Activated T-cell treated with anti-CD3 and anti-CD28 coated beads for 48 hours (primary cell): ENCODE measurements at regions not wholly inside any gene's neighbourhood (a gene's known extent, or its start where the extent isn't known, plus 50 kb on each side); places are given as distances from the start of the nearest gene placed in this dataset.

Source experiments
- DNase-seq: peaks from one replicate; pipeline ENCODE4 v3.0.0-alpha.2; 2020; ENCODE audit warnings: low read depth

- DNase-seq, result no peak
Observed at GRCh38 chr15:29364426-29365078, 94.9 kb upstream of the NSMCE3 start.

GRCh38 chr15:29361560-29361959 is 91.9 kb upstream of the NSMCE3 start:
- DNase-seq, result no peak

GRCh38 chr15:29360152-29360551 is 90.5 kb upstream of the NSMCE3 start:
- DNase-seq, result no peak

GRCh38 chr15:29356786-29357185 is 87.2 kb upstream of the NSMCE3 start:
- DNase-seq, result no peak

DNA sequence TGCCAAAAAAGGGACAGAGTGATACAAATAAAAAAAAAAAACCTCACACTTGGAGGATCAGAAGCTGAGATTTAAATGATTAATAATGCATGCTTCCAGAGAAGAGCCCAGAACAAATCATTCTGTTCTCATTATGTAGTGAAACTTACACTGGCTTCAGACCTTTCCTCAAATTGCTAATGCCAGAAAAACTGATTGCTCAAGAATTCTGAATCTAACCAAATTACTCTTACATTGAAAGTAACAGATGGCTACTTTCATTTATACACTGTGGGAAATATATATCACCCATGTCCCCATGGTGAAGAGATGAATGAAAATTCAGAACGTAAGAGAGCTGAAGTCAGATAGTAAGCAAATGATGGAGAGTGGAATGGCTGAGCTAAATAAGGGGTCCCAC is 85.9 kb upstream of the NSMCE3 start:
- no peak for DNase-seq

DNA sequence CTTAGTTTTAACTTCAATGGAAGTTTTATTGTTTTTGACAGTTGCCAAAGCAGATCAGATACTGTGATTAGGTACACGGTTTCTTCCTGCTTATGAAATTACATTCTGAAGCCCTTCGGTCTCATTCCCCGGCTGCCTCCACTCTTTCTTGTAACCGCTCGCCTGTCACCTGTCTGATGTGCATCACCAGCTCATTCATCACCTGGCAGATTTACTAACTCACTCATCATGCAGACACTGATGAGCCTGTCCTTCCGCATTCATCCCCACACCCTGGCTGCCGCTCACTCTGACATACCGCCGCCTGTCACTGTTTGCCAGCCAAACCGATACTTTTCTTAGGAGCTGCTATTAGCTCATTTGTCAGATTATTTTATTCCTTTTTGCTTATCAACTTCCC is 82.8 kb upstream of the NSMCE3 start:
- no peak for DNase-seq

DNA sequence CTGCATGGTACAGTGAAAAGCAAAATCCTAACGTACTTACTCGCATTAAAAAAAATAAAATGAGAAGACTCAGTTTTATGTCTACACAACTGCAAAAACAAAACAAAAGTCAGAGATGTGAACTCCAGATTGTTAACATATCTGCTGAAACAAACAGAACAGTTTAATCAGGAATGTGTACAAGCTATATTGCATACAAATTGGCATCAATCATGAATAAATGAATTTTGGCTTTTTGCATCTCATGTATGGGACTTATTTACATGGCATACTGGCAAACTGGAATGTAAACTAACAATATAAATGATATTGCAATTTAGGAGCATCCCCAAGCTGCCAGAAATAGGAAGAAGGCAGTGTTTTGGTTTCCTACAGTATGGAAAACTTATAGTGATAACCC is 79.6 kb upstream of the NSMCE3 start:
- DNase-seq, result no peak

DNA sequence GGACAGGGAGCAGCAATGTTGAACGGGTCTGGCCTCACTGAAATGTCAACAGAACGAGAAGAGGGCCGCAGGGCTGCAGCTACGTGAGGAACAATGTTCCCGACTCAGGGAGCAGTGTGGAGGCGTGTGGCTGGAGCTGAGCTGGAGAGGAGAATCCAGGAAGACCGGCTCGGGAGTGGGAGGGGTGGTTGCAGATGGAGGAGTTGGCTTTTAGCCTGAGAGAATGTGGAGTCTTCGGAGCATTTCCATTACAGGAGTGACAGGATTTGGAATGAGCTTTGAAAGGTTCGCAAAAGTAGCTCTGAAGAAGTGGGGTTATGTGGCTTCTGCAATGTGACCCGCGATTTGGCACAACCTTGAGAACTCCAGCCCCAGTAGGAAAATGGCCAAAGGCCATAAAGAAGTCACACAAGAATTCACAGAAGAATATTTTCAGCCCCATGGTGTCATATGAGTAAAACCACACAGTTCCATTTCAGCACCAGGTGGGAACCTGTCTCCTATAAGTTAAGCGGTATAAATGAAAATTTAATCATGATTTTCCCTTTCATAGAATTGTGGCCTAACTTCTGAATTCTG is 78.8 kb upstream of the NSMCE3 start:
- DNase-seq, result no peak

DNA sequence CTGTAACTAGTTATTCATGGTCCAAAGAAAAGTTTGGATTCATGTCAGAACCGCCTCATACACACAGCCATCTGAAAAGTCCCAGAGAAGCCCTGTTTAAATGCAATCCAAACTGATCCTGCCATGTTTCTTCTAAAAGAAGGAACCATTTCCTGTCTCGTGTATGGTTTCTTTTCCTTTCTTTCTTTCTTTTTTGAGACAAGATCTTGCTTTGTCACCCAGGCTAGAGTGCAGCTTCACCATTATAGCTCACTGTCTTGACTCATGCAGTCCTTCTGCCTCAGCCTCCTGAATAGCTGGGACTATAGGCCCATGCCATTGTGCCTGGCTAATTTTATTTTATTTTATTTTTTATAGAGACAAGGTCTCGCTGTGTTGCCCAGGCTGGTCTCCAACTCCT is 77.4 kb upstream of the NSMCE3 start:
- no peak for DNase-seq

DNA sequence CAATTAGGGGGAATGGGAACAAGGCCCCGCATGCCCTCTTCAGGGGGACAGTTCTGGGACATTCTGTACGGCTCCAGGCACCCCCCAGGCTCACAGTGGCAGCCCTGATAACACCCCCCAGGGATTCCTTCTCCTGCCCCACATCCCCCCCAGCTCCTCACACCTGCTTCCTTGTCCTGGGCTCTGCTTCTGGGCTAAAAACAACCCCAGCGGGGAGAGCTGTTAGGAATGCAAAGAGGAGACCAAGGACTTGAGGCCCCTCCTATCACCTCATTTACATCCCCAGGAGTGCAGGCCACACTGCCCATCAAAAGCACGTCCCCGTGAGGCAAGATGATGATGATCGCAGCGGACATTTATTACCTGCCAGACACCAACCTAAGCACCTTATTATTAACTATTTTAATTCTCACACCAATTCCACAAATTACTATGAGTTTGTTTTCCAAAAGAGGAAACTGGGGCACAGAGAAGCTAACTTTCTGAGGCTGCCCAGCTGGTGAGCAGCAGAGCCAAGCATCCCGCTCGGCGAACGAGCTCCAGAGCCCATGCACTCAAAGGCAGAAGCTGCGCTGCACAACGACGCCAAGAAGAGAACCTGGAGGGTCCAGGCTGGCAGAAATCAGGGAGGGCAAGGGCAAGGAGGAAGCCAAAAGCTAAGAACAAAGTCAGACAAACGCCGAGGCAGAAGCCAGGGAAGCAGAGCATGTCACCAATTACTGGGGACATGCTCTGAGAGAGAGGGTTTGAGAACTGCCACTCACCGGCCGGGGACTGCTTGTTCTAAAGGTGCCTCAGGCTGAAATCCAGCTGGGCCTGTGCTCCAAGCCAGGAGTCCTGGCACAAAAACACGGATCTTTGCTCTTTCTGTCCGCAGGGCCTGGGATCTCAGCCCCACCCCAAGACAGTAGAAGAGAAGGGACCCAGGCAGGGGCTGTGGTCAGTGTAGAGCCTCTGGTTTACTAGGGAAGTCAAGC is 76.2 kb upstream of the NSMCE3 start:
- DNase-seq, result no peak

GRCh38 chr15:29344474-29344873 is 74.9 kb upstream of the NSMCE3 start:
- no peak for DNase-seq

GRCh38 chr15:29343229-29343628 is 73.6 kb upstream of the NSMCE3 start:
- DNase-seq, result no peak

- DNase-seq, result no peak
Observed at GRCh38 chr15:29342201-29342600, 72.6 kb upstream of the NSMCE3 start.

DNA sequence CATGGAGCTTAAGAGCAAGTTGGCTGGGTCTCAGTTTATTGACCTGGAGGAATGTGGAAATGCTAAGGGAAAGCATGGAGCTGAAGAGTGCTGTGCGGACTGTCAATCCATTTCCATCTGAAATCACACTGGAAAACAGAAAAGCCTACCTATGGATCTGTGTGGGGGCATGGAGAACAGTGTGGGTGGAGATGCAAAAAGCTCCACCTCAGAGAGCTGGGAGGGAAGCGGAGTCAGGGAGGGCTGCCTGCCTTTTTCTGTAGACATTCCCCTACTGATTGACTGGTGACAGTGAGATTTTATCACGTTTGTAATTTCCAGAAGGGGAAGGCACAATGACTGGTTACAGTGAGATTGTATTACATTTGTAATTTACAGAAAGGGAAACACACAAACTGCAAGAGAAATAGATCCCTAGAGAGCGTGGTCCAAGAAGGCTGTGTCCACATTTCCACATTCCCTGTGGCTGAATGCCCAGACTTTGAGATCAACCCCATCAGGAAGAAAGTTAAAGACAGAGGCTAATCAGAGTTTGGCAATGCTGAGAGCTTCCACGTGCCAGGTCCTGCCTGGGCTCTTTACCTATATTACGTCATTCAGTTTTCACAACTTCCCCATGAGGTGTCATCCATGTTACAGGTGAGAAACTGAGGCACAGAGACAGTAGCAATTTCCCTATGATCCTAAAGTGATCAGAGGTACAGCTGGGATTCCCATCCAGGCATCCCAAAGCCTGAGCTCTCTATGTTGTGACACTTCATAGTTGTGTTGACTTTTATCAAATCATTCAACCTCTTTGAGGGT is 67.7 kb upstream of the NSMCE3 start:
- DNase-seq, result no peak

DNA sequence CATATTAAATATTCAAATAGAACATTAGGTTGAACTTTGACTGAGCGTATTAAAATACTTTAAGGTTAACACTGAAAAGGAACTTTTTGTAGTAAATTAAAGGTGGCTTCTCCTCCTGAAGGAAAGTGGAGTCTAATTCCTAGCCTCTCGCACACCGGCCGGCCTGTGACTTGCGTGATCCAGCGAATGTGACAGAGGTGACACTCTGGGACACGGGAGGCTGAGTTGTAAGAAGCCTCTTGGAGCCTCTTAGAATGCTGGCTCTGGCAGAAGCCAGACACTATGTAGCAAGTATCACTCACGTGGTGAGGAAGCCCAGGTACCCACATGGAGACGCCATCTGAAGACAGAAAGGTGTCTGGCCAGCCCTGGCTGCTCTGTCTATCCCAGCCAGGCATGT is 64.9 kb upstream of the NSMCE3 start:
- no peak for DNase-seq

- DNase-seq, result no peak
Observed at GRCh38 chr15:29333261-29333660, 63.6 kb upstream of the NSMCE3 start.

GRCh38 chr15:29331669-29332068 is 62.0 kb upstream of the NSMCE3 start:
- DNase-seq, result no peak

DNA sequence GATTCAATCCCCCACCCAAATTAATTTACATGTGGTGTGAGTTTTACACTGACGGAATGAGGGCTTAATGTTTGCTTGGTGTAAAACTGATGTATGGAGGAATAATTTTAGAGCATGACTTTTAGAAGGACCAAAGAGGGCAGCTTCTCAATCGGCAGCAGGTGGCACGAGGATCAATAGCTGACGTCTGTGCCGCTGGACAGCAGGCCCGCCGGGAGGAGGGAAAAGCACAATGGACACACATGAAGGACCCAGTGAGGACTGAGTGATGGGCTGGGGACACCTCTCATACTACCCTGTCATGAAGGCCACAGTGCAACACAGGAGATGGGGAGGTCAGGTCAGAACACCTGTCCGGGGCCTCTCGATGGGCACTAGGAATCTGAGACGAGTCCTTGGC is 61.4 kb upstream of the NSMCE3 start:
- DNase-seq, result no peak

- DNase-seq, result no peak
Observed at GRCh38 chr15:29324746-29325145, 55.1 kb upstream of the NSMCE3 start.

GRCh38 chr15:29323557-29323956 is 53.9 kb upstream of the NSMCE3 start:
- DNase-seq, result no peak

- DNase-seq, result no peak
Observed at GRCh38 chr15:29322415-29322814, 52.8 kb upstream of the NSMCE3 start.

DNA sequence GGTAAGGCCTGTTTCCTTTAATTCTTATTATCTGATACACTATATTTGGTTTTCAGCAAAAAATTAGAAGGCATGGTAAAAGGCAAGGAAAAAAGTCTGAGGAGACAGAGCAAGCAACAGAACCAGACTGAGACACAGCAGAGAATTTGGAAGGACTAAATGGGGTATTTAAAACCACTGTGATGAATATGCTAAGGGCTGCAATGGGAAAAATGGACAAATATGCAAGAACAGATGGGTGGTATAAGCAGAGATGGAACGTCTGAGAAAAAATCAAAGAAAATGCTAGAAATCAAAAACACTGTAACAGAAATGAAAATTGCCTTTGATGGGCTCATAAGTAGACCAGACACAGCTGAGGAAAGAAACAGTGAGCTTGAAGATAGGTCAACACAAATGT is 50.8 kb upstream of the NSMCE3 start:
- DNase-seq, result no peak
